ENCODE measurements at regions not wholly inside any gene's neighbourhood (a gene's known extent, or its start where the extent isn't known, plus 50 kb on each side); places are given as distances from the start of the nearest gene placed in this dataset.

DNA sequence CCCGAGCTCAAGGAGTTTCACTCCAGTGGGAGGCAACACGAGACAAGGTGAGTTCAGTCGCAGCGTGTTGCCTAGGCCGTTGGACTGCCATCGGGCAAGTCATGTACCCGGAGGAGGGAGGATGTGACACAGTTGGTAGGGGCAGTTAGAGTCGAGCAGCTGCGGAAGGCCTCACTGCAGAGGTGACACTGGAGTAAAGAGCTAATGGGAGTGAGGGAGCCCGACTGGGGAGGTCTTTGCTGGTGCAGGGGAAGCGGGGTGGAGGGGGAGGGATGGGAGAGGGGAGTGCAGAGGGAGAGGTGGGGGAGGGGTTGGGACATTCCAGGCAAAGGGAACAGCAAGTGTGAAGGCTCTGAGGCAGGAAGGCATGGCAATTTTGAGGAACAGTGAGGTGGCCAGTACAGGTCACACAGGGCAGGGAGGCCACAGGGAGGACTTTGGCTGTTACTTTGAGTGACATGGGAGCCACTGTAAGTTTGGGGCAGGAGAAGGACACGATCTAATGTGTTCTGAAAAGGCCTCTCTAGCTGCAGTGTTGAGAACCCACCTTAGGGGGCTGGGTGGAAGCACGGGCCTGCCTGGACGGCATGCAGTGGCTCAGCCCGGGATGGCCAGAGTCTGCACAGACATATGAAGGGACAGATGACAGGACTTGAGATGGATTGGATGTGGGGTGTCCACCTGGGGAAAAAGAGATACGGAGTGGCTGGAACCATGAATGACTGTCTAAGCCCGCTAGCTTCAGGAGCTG lies 61.1 kb downstream of the KCNF1 start:
- TF ChIP-seq, protein P1, sequence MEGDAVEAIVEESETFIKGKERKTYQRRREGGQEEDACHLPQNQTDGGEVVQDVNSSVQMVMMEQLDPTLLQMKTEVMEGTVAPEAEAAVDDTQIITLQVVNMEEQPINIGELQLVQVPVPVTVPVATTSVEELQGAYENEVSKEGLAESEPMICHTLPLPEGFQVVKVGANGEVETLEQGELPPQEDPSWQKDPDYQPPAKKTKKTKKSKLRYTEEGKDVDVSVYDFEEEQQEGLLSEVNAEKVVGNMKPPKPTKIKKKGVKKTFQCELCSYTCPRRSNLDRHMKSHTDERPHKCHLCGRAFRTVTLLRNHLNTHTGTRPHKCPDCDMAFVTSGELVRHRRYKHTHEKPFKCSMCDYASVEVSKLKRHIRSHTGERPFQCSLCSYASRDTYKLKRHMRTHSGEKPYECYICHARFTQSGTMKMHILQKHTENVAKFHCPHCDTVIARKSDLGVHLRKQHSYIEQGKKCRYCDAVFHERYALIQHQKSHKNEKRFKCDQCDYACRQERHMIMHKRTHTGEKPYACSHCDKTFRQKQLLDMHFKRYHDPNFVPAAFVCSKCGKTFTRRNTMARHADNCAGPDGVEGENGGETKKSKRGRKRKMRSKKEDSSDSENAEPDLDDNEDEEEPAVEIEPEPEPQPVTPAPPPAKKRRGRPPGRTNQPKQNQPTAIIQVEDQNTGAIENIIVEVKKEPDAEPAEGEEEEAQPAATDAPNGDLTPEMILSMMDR (IDR thresholded peaks at IDR 0.05; ENCODE audit: low read depth, low read length), result no peak
- TF ChIP-seq MYC (IDR thresholded peaks at IDR 0.05; ENCODE audit: low read depth, low read length), result no peak

All from NB4 (cell line).